Testis (tissue), 2 donors: ENCODE measurements at regions not wholly inside any gene's neighbourhood (a gene's known extent, or its start where the extent isn't known, plus 50 kb on each side); places are given as distances from the start of the nearest gene placed in this dataset.

ENCODE experiments used
- POLR2A ChIP-seq: fragments of 450-650 bp; IDR thresholded peaks from one replicate; pipeline ENCODE4 v1.6.1; 2017; ENCODE audit warnings: antibody characterized with exemption, mild to moderate bottlenecking, moderate library complexity
- TF ChIP-seq, protein P1 (sequence below), 3 experiments: fragments of 450-650 bp in 2 of 3; fragments of 200-600 bp in 1 of 3; sonication (generic) in 1 of 3; IDR thresholded peaks; one replicate each; pipeline ENCODE4 v1.5.1; 2016 to 2019; ENCODE audit warnings: antibody characterized with exemption in 3 of 3, mild to moderate bottlenecking in 2 of 3, moderate library complexity in 1 of 3

DNA sequence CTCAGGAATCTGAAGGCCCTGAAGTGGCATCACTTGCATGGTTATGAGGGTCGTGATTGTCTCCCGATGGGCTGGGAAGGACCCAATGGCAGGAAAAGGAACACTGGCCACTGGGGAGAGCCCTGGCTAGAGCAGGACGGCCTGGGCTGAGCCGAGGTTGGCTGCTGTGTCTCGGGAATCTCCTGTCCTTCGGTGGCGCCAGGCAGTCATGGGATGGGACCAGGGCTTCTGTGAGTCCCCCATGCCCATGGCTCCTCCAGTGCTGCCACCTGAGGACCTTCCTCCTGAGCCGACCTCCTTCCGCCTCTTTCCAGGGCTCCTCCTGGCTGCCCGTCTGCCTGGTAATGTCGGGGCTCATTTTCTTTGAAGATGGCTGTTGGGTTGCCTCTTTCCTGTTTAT lies 1394.0 kb downstream of the BRD1 start:
- TF ChIP-seq, protein P1, sequence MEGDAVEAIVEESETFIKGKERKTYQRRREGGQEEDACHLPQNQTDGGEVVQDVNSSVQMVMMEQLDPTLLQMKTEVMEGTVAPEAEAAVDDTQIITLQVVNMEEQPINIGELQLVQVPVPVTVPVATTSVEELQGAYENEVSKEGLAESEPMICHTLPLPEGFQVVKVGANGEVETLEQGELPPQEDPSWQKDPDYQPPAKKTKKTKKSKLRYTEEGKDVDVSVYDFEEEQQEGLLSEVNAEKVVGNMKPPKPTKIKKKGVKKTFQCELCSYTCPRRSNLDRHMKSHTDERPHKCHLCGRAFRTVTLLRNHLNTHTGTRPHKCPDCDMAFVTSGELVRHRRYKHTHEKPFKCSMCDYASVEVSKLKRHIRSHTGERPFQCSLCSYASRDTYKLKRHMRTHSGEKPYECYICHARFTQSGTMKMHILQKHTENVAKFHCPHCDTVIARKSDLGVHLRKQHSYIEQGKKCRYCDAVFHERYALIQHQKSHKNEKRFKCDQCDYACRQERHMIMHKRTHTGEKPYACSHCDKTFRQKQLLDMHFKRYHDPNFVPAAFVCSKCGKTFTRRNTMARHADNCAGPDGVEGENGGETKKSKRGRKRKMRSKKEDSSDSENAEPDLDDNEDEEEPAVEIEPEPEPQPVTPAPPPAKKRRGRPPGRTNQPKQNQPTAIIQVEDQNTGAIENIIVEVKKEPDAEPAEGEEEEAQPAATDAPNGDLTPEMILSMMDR (IDR thresholded peaks at IDR 0.05): no peak
- no peak for TF ChIP-seq POLR2A
